ENCODE measurements at regions not wholly inside any gene's neighbourhood (a gene's known extent, or its start where the extent isn't known, plus 50 kb on each side); places are given as distances from the start of the nearest gene placed in this dataset.

GRCh38 chr21:23921670-23922418, 1685.4 kb downstream of the MRPL39 start:
- no peak overlapping the region for H3K14ac ChIP-seq (ENCODE audit: low read length)
- H2BK5ac ChIP-seq (ENCODE audit: low read depth, low read length, poor library complexity) = no peak overlapping the region
- H2AK5ac ChIP-seq (ENCODE audit: low read length) = no peak overlapping the region
- no peak overlapping the region for H2BK120ac ChIP-seq (ENCODE audit: insufficient read depth, low read length, poor library complexity)
- no peaks in the 10 kb centered on the region for H3K79me2 ChIP-seq (ENCODE audit: control insufficient read depth, insufficient read depth, low read length, poor library complexity)
- no peaks in the 10 kb centered on the region for H3K36me3 ChIP-seq (ENCODE audit: control insufficient read depth in 1 of 2, insufficient read depth in 2 of 2, low read length in 2 of 2)
- no peak overlapping the region for H3K4me2 ChIP-seq (ENCODE audit: low read length)
- no peak overlapping the region for H2BK12ac ChIP-seq (ENCODE audit: low read length)
- H3K9ac ChIP-seq (ENCODE audit: low read length) = no peak overlapping the region
- no peak overlapping the region for H2AFZ ChIP-seq (ENCODE audit: insufficient read depth, low read length, poor library complexity)
- H3K4me1 ChIP-seq (ENCODE audit: control insufficient read depth in 1 of 2, insufficient read depth in 2 of 2, low read length in 2 of 2) = no peaks in the 10 kb centered on the region
- no CpG with 5 or more reads among the region's 8 CpGs for WGBS (ENCODE audit: extremely low coverage, insufficient coverage, insufficient read length)
- no peak overlapping the region for H3K18ac ChIP-seq (ENCODE audit: low read length)
- H3K27ac ChIP-seq (ENCODE audit: low read depth, low read length) = no peak overlapping the region
- H3K4ac ChIP-seq (ENCODE audit: low read depth, low read length) = no peak overlapping the region
- H3K4me3 ChIP-seq (ENCODE audit: low read depth, low read length) = no peak overlapping the region
- H3K9me3 ChIP-seq (ENCODE audit: insufficient read depth, low read depth, low read length) = no peaks in the 10 kb centered on the region
- H4K12ac ChIP-seq (ENCODE audit: low read depth, low read length) = no peak overlapping the region
- no peaks in the 10 kb centered on the region for H3K79me1 ChIP-seq (ENCODE audit: low read length)
- H3K23ac ChIP-seq (ENCODE audit: low read length) = no peak overlapping the region
- no peak overlapping the region for H4K8ac ChIP-seq (ENCODE audit: low read depth, low read length)
- DNase-seq = no peak
- no peaks in the 10 kb centered on the region for H3K27me3 ChIP-seq (ENCODE audit: insufficient read depth, low read length)
- no peak overlapping the region for H4K91ac ChIP-seq (ENCODE audit: low read depth, low read length)

GRCh38 chr21:23900727-23901126, 1706.6 kb downstream of the MRPL39 start:
- Histone ChIP-seq H4K12ac (ENCODE audit: low read depth, low read length) (no peak overlapping the region), H3K23ac (ENCODE audit: low read length) (no peak overlapping the region), H3K4me1 (ENCODE audit: control insufficient read depth in 1 of 2, insufficient read depth in 2 of 2, low read length in 2 of 2) (no peaks in the 10 kb centered on the region), H2BK12ac (ENCODE audit: low read length) (no peak overlapping the region), H2BK5ac (ENCODE audit: low read depth, low read length, poor library complexity) (no peak overlapping the region), H3K79me2 (ENCODE audit: control insufficient read depth, insufficient read depth, low read length, poor library complexity) (no peaks in the 10 kb centered on the region), H3K9ac (ENCODE audit: low read length) (no peak overlapping the region), H3K14ac (ENCODE audit: low read length) (no peak overlapping the region), H2AFZ (ENCODE audit: insufficient read depth, low read length, poor library complexity) (no peak overlapping the region), H3K4me3 (ENCODE audit: low read depth, low read length) (no peak overlapping the region), H3K18ac (ENCODE audit: low read length) (no peak overlapping the region), H3K79me1 (ENCODE audit: low read length) (no peaks in the 10 kb centered on the region), H3K9me3 (ENCODE audit: insufficient read depth, low read depth, low read length) (peaks cover 5% of the 10 kb centered on the region), H2AK5ac (ENCODE audit: low read length) (no peak overlapping the region), H4K91ac (ENCODE audit: low read depth, low read length) (no peak overlapping the region), H3K4me2 (ENCODE audit: low read length) (no peak overlapping the region), H3K27ac (ENCODE audit: low read depth, low read length) (no peak overlapping the region), H3K4ac (ENCODE audit: low read depth, low read length) (no peak overlapping the region), H3K27me3 (ENCODE audit: insufficient read depth, low read length) (no peaks in the 10 kb centered on the region), H2BK120ac (ENCODE audit: insufficient read depth, low read length, poor library complexity) (no peak overlapping the region), H4K8ac (ENCODE audit: low read depth, low read length) (no peak overlapping the region), H3K36me3 (ENCODE audit: control insufficient read depth in 1 of 2, insufficient read depth in 2 of 2, low read length in 2 of 2) (no peaks in the 10 kb centered on the region)
- no peak for DNase-seq
- no CpG with 5 or more reads among the region's 3 CpGs for WGBS (ENCODE audit: extremely low coverage, insufficient coverage, insufficient read length)

- no peaks in the 10 kb centered on the region for H3K4me1 ChIP-seq (ENCODE audit: control insufficient read depth in 1 of 2, insufficient read depth in 2 of 2, low read length in 2 of 2)
- no peak overlapping the region for H2BK5ac ChIP-seq (ENCODE audit: low read depth, low read length, poor library complexity)
- H3K79me2 ChIP-seq (ENCODE audit: control insufficient read depth, insufficient read depth, low read length, poor library complexity) = no peaks in the 10 kb centered on the region
- H3K4me2 ChIP-seq (ENCODE audit: low read length) = no peak overlapping the region
- no peak overlapping the region for H4K8ac ChIP-seq (ENCODE audit: low read depth, low read length)
- H3K79me1 ChIP-seq (ENCODE audit: low read length) = no peaks in the 10 kb centered on the region
- no peak overlapping the region for H3K4me3 ChIP-seq (ENCODE audit: low read depth, low read length)
- no peak overlapping the region for H3K4ac ChIP-seq (ENCODE audit: low read depth, low read length)
- no peak overlapping the region for H2AFZ ChIP-seq (ENCODE audit: insufficient read depth, low read length, poor library complexity)
- H2BK12ac ChIP-seq (ENCODE audit: low read length) = no peak overlapping the region
- no peak overlapping the region for H3K27ac ChIP-seq (ENCODE audit: low read depth, low read length)
- no CpG with 5 or more reads among the region's 2 CpGs for WGBS (ENCODE audit: extremely low coverage, insufficient coverage, insufficient read length)
- H4K91ac ChIP-seq (ENCODE audit: low read depth, low read length) = no peak overlapping the region
- H2BK120ac ChIP-seq (ENCODE audit: insufficient read depth, low read length, poor library complexity) = no peak overlapping the region
- no peak overlapping the region for H3K9ac ChIP-seq (ENCODE audit: low read length)
- H3K23ac ChIP-seq (ENCODE audit: low read length) = no peak overlapping the region
- no peak overlapping the region for H4K12ac ChIP-seq (ENCODE audit: low read depth, low read length)
- no peak overlapping the region for H3K18ac ChIP-seq (ENCODE audit: low read length)
- H2AK5ac ChIP-seq (ENCODE audit: low read length) = no peak overlapping the region
- H3K14ac ChIP-seq (ENCODE audit: low read length) = no peak overlapping the region
- H3K36me3 ChIP-seq (ENCODE audit: control insufficient read depth in 1 of 2, insufficient read depth in 2 of 2, low read length in 2 of 2) = no peaks in the 10 kb centered on the region
- no peaks in the 10 kb centered on the region for H3K27me3 ChIP-seq (ENCODE audit: insufficient read depth, low read length)
- no peak for DNase-seq
- H3K9me3 ChIP-seq (ENCODE audit: insufficient read depth, low read depth, low read length) = peaks cover 5% of the 10 kb centered on the region
These were observed 1707.7 kb downstream of the MRPL39 start for GRCh38 chr21:23899561-23899960.

- H3K27me3 ChIP-seq (ENCODE audit: insufficient read depth, low read length) = no peaks in the 10 kb centered on the region
- no peaks in the 10 kb centered on the region for H3K36me3 ChIP-seq (ENCODE audit: control insufficient read depth in 1 of 2, insufficient read depth in 2 of 2, low read length in 2 of 2)
- no CpG with 5 or more reads among the region's 4 CpGs for WGBS (ENCODE audit: extremely low coverage, insufficient coverage, insufficient read length)
- no peak overlapping the region for H3K27ac ChIP-seq (ENCODE audit: low read depth, low read length)
- no peak overlapping the region for H2AFZ ChIP-seq (ENCODE audit: insufficient read depth, low read length, poor library complexity)
- no peak overlapping the region for H3K4ac ChIP-seq (ENCODE audit: low read depth, low read length)
- no peak overlapping the region for H2BK12ac ChIP-seq (ENCODE audit: low read length)
- no peak overlapping the region for H4K91ac ChIP-seq (ENCODE audit: low read depth, low read length)
- H3K79me1 ChIP-seq (ENCODE audit: low read length) = no peaks in the 10 kb centered on the region
- H3K9ac ChIP-seq (ENCODE audit: low read length) = no peak overlapping the region
- H3K14ac ChIP-seq (ENCODE audit: low read length) = no peak overlapping the region
- DNase-seq = no peak
- H2BK120ac ChIP-seq (ENCODE audit: insufficient read depth, low read length, poor library complexity) = no peak overlapping the region
- H3K23ac ChIP-seq (ENCODE audit: low read length) = no peak overlapping the region
- H3K4me1 ChIP-seq (ENCODE audit: control insufficient read depth in 1 of 2, insufficient read depth in 2 of 2, low read length in 2 of 2) = no peaks in the 10 kb centered on the region
- H4K12ac ChIP-seq (ENCODE audit: low read depth, low read length) = no peak overlapping the region
- H3K9me3 ChIP-seq (ENCODE audit: insufficient read depth, low read depth, low read length) = no peaks in the 10 kb centered on the region
- H3K79me2 ChIP-seq (ENCODE audit: control insufficient read depth, insufficient read depth, low read length, poor library complexity) = no peaks in the 10 kb centered on the region
- H2BK5ac ChIP-seq (ENCODE audit: low read depth, low read length, poor library complexity) = no peak overlapping the region
- no peak overlapping the region for H3K4me2 ChIP-seq (ENCODE audit: low read length)
- H3K18ac ChIP-seq (ENCODE audit: low read length) = no peak overlapping the region
- no peak overlapping the region for H3K4me3 ChIP-seq (ENCODE audit: low read depth, low read length)
- no peak overlapping the region for H4K8ac ChIP-seq (ENCODE audit: low read depth, low read length)
- H2AK5ac ChIP-seq (ENCODE audit: low read length) = no peak overlapping the region
These were observed 1716.6 kb downstream of the MRPL39 start for GRCh38 chr21:23890652-23891051.
